Esophagus muscularis mucosa (tissue), 4 donors: ENCODE measurements at regions not wholly inside any gene's neighbourhood (a gene's known extent, or its start where the extent isn't known, plus 50 kb on each side); places are given as distances from the start of the nearest gene placed in this dataset.

Experiments used
- CTCF ChIP-seq, 3 experiments: fragments of 200-600 bp in 2 of 3; fragments of 450-650 bp in 1 of 3; sonication (generic) in 2 of 3; IDR thresholded peaks; one replicate each; pipeline ENCODE4 v1.5.1; 2017 to 2019; ENCODE audit warnings: antibody characterized with exemption in 3 of 3, mild to moderate bottlenecking in 2 of 3, moderate library complexity in 1 of 3
- EP300 ChIP-seq: sonication (generic); formaldehyde crosslinking; IDR thresholded peaks from one replicate; pipeline ENCODE4 v1.6.1; 2017; ENCODE audit warnings: antibody characterized with exemption
- POLR2A ChIP-seq: fragments of 450-650 bp; IDR thresholded peaks from one replicate; pipeline ENCODE4 v1.6.1; 2017; ENCODE audit warnings: antibody characterized with exemption, moderate library complexity, mild to moderate bottlenecking, low read depth
- POLR2AphosphoS5 ChIP-seq, 2 donors: sonication (generic); formaldehyde crosslinking; IDR thresholded peaks; one replicate each; pipeline ENCODE4 v1.6.1; 2017; ENCODE audit warnings: antibody characterized with exemption in 2 of 2

- no peak for TF ChIP-seq CTCF (IDR thresholded peaks at IDR 0.05)
- no peak for TF ChIP-seq EP300
- no peak for TF ChIP-seq POLR2AphosphoS5 (IDR thresholded peaks at IDR 0.05)
- TF ChIP-seq POLR2A = no peak
These were observed 175.2 kb downstream of the DHX35 start for GRCh38 chr20:39137299-39137698.
